Right renal pelvis (tissue), 4 donors: ENCODE measurements at regions not wholly inside any gene's neighbourhood (a gene's known extent, or its start where the extent isn't known, plus 50 kb on each side); places are given as distances from the start of the nearest gene placed in this dataset.

Experiments
- DNase-seq, 4 donors: peaks; one replicate each; pipeline ENCODE4 v3.0.0-alpha.2; 2013; ENCODE audit warnings: low read depth in 4 of 4, low spot score in 3 of 4, missing footprints in 1 of 4

GRCh38 chr6:157769776-157770426 is 53.1 kb upstream of the SNX9 start:
- no peak for DNase-seq

- DNase-seq: no peak
Observed at GRCh38 chr6:157770946-157771345, 52.1 kb upstream of the SNX9 start.

- no peak for DNase-seq
Observed at GRCh38 chr6:157772820-157773219, 50.2 kb upstream of the SNX9 start.
